ENCODE measurements at regions not wholly inside any gene's neighbourhood (a gene's known extent, or its start where the extent isn't known, plus 50 kb on each side); places are given as distances from the start of the nearest gene placed in this dataset.

GRCh38 chr1:50358962-50359361 lies 64.3 kb downstream of the DMRTA2 start:
- intact Hi-C loops (cut with DNase I) = no loop called here
- no peak for DNase-seq (ENCODE audit: low spot score)

GRCh38 chr1:50357186-50357585 lies 66.1 kb downstream of the DMRTA2 start:
- no peak for DNase-seq (ENCODE audit: low spot score)
- intact Hi-C loops (cut with DNase I) = no loop called here

- no peak for DNase-seq (ENCODE audit: low spot score)
- intact Hi-C loops (cut with DNase I) = no loop called here
Measured at GRCh38 chr1:50354813-50355212, 68.4 kb downstream of the DMRTA2 start.

- intact Hi-C loops (cut with DNase I) = no loop called here
- DNase-seq (ENCODE audit: low spot score) = no peak
Measured at GRCh38 chr1:50352428-50352827, 70.8 kb downstream of the DMRTA2 start.

- intact Hi-C loops (cut with DNase I) = no loop called here
- no peak for DNase-seq (ENCODE audit: low spot score)
Measured at GRCh38 chr1:50350868-50351267, 72.4 kb downstream of the DMRTA2 start.

- no peak for DNase-seq (ENCODE audit: low spot score)
- intact Hi-C loops (cut with DNase I) = no loop called here
Measured at GRCh38 chr1:50350421-50350820, 72.8 kb downstream of the DMRTA2 start.

GRCh38 chr1:50349242-50349565 lies 74.0 kb downstream of the DMRTA2 start:
- intact Hi-C loops (cut with DNase I) = loop anchor here (10.0 kb wide), 1 partner anchor 1674 kb away; no protein-coding TSS in a partner anchor
- DNase-seq (ENCODE audit: low spot score) = no peak

GRCh38 chr1:50348449-50349241 lies 74.6 kb downstream of the DMRTA2 start:
- no peak for DNase-seq (ENCODE audit: low spot score)
- intact Hi-C loops (cut with DNase I) = loop anchor here (10.0 kb wide), 1 partner anchor 1674 kb away; no protein-coding TSS in a partner anchor

- no peak for DNase-seq (ENCODE audit: low spot score)
- intact Hi-C loops (cut with DNase I) = loop anchor here (10.0 kb wide), 1 partner anchor 1673 kb away; no protein-coding TSS in a partner anchor
Measured at GRCh38 chr1:50347933-50348332, 75.3 kb downstream of the DMRTA2 start.

- no peak for DNase-seq (ENCODE audit: low spot score)
- intact Hi-C loops (cut with DNase I) = loop anchor here (10.0 kb wide), 1 partner anchor 1672 kb away; no protein-coding TSS in a partner anchor
Measured at GRCh38 chr1:50346621-50347020, 76.6 kb downstream of the DMRTA2 start.

- no peak for DNase-seq (ENCODE audit: low spot score)
- intact Hi-C loops (cut with DNase I) = loop anchor here (10.0 kb wide), 1 partner anchor 1669 kb away; no protein-coding TSS in a partner anchor
Measured at GRCh38 chr1:50343323-50343722, 79.9 kb downstream of the DMRTA2 start.

GRCh38 chr1:50342525-50342924 lies 80.7 kb downstream of the DMRTA2 start:
- DNase-seq (ENCODE audit: low spot score) = no peak
- intact Hi-C loops (cut with DNase I) = loop anchor here (10.0 kb wide), 1 partner anchor 1668 kb away; no protein-coding TSS in a partner anchor

GRCh38 chr1:50335036-50335435 lies 88.2 kb downstream of the DMRTA2 start:
- intact Hi-C loops (cut with DNase I) = no loop called here
- DNase-seq (ENCODE audit: low spot score) = no peak

GRCh38 chr1:50333595-50333974 lies 89.7 kb downstream of the DMRTA2 start:
- no peak for DNase-seq (ENCODE audit: low spot score)
- intact Hi-C loops (cut with DNase I) = no loop called here

- DNase-seq (ENCODE audit: low spot score) = peak; percentile 83
- intact Hi-C loops (cut with DNase I) = no loop called here
Measured at GRCh38 chr1:50332941-50333594, 90.2 kb downstream of the DMRTA2 start.

- intact Hi-C loops (cut with DNase I) = no loop called here
Measured at GRCh38 chr1:50329332-50329932, 93.8 kb downstream of the DMRTA2 start.

GRCh38 chr1:50328552-50328951 lies 94.7 kb downstream of the DMRTA2 start:
- intact Hi-C loops (cut with DNase I) = no loop called here
- DNase-seq (ENCODE audit: low spot score) = no peak

More at GRCh38 chr1:50329332-50329932, 93.8 kb downstream of the DMRTA2 start:
- DNase-seq (ENCODE audit: low spot score) = no peak

- intact Hi-C loops (cut with DNase I) = no loop called here
- no peak for DNase-seq (ENCODE audit: low spot score)
Measured at GRCh38 chr1:50326026-50326425, 97.2 kb downstream of the DMRTA2 start.

- DNase-seq (ENCODE audit: low spot score) = no peak
- intact Hi-C loops (cut with DNase I) = no loop called here
Measured at GRCh38 chr1:50322579-50322978, 100.7 kb downstream of the DMRTA2 start.

GRCh38 chr1:50318428-50318827 lies 104.8 kb downstream of the DMRTA2 start:
- DNase-seq (ENCODE audit: low spot score) = no peak
- intact Hi-C loops (cut with DNase I) = no loop called here

- intact Hi-C loops (cut with DNase I) = no loop called here
- DNase-seq (ENCODE audit: low spot score) = no peak
Measured at GRCh38 chr1:50308878-50309277, 114.4 kb downstream of the DMRTA2 start.

Measured in cardiac septum (tissue), 1 donor.